ENCODE measurements at regions not wholly inside any gene's neighbourhood (a gene's known extent, or its start where the extent isn't known, plus 50 kb on each side); places are given as distances from the start of the nearest gene placed in this dataset.
"Not testable (repeated sequence)": the region's sequence is repeated elsewhere in the genome, so short reads cannot be mapped to it uniquely, and the experiment has no call there.

GRCh38 chr1:87433101-87433500 is 104.4 kb downstream of the LMO4 start:
- not testable (repeated sequence) for TF ChIP-seq CTCF, POLR2AphosphoS5 (IDR thresholded peaks at IDR 0.05)
